ENCODE measurements at regions not wholly inside any gene's neighbourhood (a gene's known extent, or its start where the extent isn't known, plus 50 kb on each side); places are given as distances from the start of the nearest gene placed in this dataset.

DNA sequence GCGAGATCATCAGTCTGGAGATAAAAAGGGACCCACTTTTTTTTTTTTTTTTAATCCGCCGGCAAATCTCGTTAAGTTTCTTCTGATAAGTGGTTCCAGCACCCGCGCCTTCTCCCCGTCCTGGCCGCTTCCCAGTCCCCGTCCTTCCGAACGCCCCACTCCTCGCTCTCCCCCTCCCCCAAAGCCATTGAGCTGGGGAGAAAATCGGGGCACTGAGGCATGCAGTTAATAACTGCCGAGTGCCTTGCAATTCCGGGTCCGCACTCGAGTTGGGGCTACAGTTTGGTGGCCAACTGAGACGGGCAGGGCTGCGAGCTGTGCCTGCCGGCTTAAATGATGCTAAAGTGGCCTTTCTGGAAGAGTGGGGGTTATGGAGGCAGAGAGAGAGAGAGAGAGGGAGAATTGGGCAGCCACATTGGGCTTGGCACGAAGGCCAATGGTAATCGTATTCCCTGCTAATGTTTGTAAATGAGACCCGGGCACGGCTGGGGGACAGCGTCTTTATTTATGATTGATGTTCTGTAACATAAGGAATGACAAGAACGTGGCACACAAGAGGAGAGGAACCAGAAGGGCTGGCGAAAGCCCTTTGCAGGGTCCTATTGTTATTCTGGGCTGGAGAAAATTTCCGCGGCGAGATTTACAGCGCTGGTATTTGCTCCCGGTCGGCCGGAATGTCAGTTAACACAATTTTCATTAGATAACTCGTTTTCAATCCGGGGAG is 115.4 kb upstream of the MYL2 start (continued):
- TF ChIP-seq, protein P1, sequence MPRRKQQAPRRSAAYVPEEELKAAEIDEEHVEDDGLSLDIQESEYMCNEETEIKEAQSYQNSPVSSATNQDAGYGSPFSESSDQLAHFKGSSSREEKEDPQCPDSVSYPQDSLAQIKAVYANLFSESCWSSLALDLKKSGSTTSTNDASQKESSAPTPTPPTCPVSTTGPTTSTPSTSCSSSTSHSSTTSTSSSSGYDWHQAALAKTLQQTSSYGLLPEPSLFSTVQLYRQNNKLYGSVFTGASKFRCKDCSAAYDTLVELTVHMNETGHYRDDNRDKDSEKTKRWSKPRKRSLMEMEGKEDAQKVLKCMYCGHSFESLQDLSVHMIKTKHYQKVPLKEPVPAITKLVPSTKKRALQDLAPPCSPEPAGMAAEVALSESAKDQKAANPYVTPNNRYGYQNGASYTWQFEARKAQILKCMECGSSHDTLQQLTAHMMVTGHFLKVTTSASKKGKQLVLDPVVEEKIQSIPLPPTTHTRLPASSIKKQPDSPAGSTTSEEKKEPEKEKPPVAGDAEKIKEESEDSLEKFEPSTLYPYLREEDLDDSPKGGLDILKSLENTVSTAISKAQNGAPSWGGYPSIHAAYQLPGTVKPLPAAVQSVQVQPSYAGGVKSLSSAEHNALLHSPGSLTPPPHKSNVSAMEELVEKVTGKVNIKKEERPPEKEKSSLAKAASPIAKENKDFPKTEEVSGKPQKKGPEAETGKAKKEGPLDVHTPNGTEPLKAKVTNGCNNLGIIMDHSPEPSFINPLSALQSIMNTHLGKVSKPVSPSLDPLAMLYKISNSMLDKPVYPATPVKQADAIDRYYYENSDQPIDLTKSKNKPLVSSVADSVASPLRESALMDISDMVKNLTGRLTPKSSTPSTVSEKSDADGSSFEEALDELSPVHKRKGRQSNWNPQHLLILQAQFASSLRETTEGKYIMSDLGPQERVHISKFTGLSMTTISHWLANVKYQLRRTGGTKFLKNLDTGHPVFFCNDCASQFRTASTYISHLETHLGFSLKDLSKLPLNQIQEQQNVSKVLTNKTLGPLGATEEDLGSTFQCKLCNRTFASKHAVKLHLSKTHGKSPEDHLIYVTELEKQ (tag by site-specific recombination; IDR thresholded peaks at IDR 0.05; ENCODE audit: borderline replicate concordance): no peak
- TF ChIP-seq ZNF366 (tag by site-specific recombination; conservative IDR thresholded peaks at IDR 0.05) (no peak), ZFHX2 (tag by site-specific recombination; conservative IDR thresholded peaks at IDR 0.05) (no peak), SETDB1 (IDR thresholded peaks at IDR 0.05; ENCODE audit: insufficient read length, low read length) (no peak), ZNF335 (tag by site-specific recombination; conservative IDR thresholded peaks at IDR 0.05) (peak; percentile 89), ZNF391 (tag by site-specific recombination; IDR thresholded peaks at IDR 0.05; ENCODE audit: borderline replicate concordance, low read depth) (no peak), ZNF239 (tag by site-specific recombination; IDR thresholded peaks at IDR 0.05) (no peak), ZNF292 (tag by site-specific recombination; IDR thresholded peaks at IDR 0.05; ENCODE audit: borderline replicate concordance, low read depth) (no peak), ZEB2 (tag by site-specific recombination; IDR thresholded peaks at IDR 0.05) (0 out of 2 replicates have a peak, but pooled peaks have one; percentile 16)
- TF ChIP-seq, protein P2, sequence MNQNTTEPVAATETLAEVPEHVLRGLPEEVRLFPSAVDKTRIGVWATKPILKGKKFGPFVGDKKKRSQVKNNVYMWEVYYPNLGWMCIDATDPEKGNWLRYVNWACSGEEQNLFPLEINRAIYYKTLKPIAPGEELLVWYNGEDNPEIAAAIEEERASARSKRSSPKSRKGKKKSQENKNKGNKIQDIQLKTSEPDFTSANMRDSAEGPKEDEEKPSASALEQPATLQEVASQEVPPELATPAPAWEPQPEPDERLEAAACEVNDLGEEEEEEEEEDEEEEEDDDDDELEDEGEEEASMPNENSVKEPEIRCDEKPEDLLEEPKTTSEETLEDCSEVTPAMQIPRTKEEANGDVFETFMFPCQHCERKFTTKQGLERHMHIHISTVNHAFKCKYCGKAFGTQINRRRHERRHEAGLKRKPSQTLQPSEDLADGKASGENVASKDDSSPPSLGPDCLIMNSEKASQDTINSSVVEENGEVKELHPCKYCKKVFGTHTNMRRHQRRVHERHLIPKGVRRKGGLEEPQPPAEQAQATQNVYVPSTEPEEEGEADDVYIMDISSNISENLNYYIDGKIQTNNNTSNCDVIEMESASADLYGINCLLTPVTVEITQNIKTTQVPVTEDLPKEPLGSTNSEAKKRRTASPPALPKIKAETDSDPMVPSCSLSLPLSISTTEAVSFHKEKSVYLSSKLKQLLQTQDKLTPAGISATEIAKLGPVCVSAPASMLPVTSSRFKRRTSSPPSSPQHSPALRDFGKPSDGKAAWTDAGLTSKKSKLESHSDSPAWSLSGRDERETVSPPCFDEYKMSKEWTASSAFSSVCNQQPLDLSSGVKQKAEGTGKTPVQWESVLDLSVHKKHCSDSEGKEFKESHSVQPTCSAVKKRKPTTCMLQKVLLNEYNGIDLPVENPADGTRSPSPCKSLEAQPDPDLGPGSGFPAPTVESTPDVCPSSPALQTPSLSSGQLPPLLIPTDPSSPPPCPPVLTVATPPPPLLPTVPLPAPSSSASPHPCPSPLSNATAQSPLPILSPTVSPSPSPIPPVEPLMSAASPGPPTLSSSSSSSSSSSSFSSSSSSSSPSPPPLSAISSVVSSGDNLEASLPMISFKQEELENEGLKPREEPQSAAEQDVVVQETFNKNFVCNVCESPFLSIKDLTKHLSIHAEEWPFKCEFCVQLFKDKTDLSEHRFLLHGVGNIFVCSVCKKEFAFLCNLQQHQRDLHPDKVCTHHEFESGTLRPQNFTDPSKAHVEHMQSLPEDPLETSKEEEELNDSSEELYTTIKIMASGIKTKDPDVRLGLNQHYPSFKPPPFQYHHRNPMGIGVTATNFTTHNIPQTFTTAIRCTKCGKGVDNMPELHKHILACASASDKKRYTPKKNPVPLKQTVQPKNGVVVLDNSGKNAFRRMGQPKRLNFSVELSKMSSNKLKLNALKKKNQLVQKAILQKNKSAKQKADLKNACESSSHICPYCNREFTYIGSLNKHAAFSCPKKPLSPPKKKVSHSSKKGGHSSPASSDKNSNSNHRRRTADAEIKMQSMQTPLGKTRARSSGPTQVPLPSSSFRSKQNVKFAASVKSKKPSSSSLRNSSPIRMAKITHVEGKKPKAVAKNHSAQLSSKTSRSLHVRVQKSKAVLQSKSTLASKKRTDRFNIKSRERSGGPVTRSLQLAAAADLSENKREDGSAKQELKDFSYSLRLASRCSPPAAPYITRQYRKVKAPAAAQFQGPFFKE (tag by site-specific recombination; IDR thresholded peaks at IDR 0.05; ENCODE audit: borderline replicate concordance): no peak
- TF ChIP-seq, protein P3, sequence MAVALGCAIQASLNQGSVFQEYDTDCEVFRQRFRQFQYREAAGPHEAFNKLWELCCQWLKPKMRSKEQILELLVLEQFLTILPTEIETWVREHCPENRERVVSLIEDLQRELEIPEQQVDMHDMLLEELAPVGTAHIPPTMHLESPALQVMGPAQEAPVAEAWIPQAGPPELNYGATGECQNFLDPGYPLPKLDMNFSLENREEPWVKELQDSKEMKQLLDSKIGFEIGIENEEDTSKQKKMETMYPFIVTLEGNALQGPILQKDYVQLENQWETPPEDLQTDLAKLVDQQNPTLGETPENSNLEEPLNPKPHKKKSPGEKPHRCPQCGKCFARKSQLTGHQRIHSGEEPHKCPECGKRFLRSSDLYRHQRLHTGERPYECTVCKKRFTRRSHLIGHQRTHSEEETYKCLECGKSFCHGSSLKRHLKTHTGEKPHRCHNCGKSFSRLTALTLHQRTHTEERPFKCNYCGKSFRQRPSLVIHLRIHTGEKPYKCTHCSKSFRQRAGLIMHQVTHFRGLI (tag by site-specific recombination; IDR thresholded peaks at IDR 0.05): 0 out of 2 replicates have a peak, but pooled peaks have one; percentile 27
- TF ChIP-seq, protein P4, sequence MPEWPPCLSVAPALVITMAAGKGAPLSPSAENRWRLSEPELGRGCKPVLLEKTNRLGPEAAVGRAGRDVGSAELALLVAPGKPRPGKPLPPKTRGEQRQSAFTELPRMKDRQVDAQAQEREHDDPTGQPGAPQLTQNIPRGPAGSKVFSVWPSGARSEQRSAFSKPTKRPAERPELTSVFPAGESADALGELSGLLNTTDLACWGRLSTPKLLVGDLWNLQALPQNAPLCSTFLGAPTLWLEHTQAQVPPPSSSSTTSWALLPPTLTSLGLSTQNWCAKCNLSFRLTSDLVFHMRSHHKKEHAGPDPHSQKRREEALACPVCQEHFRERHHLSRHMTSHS (tag by site-specific recombination; IDR thresholded peaks at IDR 0.05): no peak
- TF ChIP-seq, protein P5, sequence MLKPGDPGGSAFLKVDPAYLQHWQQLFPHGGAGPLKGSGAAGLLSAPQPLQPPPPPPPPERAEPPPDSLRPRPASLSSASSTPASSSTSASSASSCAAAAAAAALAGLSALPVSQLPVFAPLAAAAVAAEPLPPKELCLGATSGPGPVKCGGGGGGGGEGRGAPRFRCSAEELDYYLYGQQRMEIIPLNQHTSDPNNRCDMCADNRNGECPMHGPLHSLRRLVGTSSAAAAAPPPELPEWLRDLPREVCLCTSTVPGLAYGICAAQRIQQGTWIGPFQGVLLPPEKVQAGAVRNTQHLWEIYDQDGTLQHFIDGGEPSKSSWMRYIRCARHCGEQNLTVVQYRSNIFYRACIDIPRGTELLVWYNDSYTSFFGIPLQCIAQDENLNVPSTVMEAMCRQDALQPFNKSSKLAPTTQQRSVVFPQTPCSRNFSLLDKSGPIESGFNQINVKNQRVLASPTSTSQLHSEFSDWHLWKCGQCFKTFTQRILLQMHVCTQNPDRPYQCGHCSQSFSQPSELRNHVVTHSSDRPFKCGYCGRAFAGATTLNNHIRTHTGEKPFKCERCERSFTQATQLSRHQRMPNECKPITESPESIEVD (tag by site-specific recombination; IDR thresholded peaks at IDR 0.05): 0 out of 2 replicates have a peak, but pooled peaks have one; percentile 9
- TF ChIP-seq, protein P6, sequence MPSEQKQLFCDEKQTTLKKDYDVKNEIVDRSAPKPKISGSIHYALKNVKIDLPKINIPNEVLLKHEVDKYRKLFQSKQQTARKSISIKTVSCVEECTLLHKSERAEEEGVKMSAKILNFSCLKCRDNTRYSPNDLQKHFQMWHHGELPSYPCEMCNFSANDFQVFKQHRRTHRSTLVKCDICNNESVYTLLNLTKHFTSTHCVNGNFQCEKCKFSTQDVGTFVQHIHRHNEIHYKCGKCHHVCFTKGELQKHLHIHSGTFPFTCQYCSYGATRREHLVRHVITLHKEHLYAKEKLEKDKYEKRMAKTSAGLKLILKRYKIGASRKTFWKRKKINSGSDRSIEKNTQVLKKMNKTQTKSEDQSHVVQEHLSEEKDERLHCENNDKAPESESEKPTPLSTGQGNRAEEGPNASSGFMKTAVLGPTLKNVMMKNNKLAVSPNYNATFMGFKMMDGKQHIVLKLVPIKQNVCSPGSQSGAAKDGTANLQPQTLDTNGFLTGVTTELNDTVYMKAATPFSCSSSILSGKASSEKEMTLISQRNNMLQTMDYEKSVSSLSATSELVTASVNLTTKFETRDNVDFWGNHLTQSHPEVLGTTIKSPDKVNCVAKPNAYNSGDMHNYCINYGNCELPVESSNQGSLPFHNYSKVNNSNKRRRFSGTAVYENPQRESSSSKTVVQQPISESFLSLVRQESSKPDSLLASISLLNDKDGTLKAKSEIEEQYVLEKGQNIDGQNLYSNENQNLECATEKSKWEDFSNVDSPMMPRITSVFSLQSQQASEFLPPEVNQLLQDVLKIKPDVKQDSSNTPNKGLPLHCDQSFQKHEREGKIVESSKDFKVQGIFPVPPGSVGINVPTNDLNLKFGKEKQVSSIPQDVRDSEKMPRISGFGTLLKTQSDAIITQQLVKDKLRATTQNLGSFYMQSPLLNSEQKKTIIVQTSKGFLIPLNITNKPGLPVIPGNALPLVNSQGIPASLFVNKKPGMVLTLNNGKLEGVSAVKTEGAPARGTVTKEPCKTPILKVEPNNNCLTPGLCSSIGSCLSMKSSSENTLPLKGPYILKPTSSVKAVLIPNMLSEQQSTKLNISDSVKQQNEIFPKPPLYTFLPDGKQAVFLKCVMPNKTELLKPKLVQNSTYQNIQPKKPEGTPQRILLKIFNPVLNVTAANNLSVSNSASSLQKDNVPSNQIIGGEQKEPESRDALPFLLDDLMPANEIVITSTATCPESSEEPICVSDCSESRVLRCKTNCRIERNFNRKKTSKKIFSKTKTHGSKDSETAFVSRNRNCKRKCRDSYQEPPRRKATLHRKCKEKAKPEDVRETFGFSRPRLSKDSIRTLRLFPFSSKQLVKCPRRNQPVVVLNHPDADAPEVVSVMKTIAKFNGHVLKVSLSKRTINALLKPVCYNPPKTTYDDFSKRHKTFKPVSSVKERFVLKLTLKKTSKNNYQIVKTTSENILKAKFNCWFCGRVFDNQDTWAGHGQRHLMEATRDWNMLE (tag by site-specific recombination; conservative IDR thresholded peaks at IDR 0.05; ENCODE audit: low read depth): no peak
- TF ChIP-seq, protein P7, sequence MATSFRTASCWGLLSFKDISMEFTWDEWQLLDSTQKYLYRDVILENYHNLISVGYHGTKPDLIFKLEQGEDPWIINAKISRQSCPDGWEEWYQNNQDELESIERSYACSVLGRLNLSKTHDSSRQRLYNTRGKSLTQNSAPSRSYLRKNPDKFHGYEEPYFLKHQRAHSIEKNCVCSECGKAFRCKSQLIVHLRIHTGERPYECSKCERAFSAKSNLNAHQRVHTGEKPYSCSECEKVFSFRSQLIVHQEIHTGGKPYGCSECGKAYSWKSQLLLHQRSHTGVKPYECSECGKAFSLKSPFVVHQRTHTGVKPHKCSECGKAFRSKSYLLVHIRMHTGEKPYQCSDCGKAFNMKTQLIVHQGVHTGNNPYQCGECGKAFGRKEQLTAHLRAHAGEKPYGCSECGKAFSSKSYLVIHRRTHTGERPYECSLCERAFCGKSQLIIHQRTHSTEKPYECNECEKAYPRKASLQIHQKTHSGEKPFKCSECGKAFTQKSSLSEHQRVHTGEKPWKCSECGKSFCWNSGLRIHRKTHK (tag by site-specific recombination; IDR thresholded peaks at IDR 0.05): no peak

Measured in HEK293 (cell line).